GM18519 (cell line): ENCODE measurements at regions not wholly inside any gene's neighbourhood (a gene's known extent, or its start where the extent isn't known, plus 50 kb on each side); places are given as distances from the start of the nearest gene placed in this dataset.
"Not testable (repeated sequence)": the region's sequence is repeated elsewhere in the genome, so short reads cannot be mapped to it uniquely, and the experiment has no call there.

Experiments
- ATAC-seq: cut with Tn5 transposase; IDR thresholded peaks from one replicate; pipeline ENCODE4 v1.9.1; 2021; ENCODE audit warnings: mild to moderate bottlenecking, moderate library complexity; ENCODE audit not compliant: unreplicated experiment, low FRiP score

- ATAC-seq, result no peak
Measured at GRCh38 chr7:108627476-108628051, 57.9 kb downstream of the DNAJB9 start.

- ATAC-seq, result no peak
Measured at GRCh38 chr7:108628678-108629077, 59.0 kb downstream of the DNAJB9 start.

DNA sequence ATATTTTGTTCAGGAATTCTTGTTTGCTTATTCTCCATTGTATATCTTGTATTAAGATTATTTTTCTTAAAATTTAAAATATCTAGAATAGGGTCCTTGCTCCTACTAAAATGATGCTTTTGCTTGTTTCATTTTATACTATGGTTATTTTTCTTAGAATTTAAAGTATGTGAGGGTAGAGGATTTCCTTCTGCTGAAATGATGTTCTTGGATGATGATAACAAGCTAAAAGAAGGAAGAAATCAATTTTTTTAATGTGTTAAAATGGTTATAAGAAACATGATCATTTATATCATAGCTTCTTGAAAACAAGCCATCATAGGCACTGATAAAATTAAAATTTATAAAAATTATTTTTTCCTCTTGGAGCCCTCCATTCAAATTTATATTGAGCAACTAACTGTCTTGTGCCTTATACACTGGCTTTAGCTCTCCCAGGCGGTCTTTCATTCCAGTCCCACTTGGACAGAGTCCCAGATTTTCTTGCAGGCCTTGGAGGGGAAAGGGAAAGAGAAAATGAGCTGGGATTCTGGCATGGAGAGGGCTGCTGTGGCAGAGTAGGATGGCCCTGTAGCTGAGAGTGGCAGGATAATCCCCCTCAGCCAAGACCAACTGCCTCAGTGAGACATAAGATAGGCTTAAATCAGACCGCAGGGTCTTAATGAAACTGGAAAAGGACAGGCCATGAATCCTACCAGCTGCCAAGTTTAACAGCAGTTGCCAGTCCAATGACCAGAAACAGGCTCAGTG, 60.2 kb downstream of the DNAJB9 start:
- no peak for ATAC-seq

DNA sequence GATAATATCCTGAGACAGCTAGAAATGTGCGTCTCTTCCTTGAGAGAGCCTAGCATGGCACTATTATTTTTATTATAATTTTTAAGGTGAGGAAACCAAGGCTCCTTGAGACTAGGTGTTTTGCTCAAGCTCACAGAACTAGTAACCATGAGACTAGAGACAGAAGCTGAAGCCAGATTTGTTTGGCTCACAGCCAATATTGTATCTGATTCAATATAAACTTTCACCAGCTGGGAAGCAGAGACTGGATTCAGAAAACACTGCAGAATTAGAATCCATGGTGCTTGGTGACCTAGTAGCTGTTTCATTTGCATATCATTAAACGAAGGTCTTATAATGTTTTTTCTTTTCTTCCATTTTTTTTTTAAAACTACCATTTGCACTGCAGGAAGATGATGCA, 64.4 kb downstream of the DNAJB9 start:
- no peak for ATAC-seq

DNA sequence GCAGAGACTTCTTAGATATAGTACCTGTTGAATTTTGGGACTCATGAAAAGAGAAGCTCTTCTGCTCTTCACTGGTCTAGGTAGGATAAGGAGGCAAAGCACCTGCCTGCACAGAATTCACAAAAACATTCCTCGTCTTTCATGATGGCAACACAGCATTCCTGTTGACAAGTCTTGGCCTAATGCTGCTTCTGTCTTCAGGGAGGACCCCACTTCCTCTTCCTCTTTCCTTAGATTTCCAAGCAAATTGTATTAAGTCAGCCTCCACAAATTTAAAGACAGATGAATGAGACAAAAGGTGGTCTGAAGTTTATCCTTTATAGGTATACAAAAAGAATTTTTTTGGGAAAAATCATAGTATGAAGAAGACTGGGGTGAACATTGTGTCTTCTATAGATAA, 64.9 kb downstream of the DNAJB9 start:
- no peak for ATAC-seq

DNA sequence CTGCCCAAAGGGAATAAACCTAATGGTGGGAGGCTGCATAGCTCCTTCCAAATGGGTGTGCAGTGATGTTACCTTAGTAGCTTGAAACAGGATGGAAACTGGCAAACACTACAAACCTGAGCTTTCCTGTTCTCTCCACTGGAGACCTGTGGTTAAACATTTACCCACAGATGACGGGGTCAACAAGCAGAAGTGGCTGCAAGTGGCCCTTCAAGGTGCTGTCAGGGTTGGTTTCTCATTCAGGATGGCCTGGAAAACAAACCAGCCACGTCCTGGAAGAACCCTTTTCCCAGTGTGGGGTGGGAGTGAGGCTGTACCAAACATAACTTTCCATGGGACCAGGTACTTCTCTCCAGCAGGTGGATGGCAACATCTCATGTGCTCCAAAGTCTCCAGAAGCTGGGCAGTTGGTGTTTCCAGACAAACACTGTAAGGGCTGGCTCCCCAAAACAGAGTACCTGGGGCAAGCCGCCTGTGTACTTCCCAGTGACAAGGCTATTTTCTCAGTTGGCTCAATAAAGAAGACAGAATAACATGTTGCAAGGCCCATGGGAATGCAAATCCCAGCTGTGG, 67.5 kb downstream of the DNAJB9 start:
- no peak for ATAC-seq

DNA sequence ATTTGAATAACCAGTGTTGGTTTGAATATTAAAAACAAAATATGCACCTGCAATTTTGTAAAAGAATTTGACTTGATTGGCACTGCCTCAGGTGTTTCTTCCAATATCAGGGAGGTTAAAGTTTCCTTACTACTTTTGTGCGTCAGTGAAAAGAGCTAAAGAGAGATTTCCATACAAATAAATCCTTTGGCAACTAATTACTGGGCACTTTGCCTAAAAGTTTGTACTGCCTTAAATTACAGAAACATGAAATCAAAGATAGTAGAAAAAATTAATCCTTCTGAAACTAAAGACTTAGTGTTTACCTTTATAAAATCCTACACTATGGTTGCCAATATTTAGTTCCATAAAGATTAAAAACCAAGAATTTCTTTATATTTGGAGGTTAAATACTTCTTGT, 72.5 kb downstream of the DNAJB9 start:
- ATAC-seq, result no peak

GRCh38 chr7:108643136-108643535, 73.5 kb downstream of the DNAJB9 start:
- ATAC-seq, result no peak

GRCh38 chr7:108648989-108649388, 79.3 kb downstream of the DNAJB9 start:
- ATAC-seq, result no peak

DNA sequence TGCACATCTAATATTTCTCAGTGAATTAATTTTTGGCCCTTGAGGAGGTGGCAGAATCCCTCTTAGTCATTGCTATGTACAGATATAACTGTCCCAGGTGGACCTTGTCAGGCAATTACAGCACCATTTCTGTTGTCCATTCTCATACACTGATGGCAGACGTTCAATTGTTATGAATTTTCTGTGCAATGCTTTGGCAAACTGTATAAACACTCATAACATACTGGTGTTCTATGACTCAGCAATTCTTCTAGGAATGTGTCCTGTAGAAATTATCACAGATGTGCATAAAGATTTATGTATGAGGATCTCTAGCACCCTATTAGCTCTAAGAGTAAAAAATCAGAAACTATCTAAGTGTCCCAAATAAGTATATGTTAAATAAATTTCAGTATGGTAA, 80.8 kb downstream of the DNAJB9 start:
- no peak for ATAC-seq

DNA sequence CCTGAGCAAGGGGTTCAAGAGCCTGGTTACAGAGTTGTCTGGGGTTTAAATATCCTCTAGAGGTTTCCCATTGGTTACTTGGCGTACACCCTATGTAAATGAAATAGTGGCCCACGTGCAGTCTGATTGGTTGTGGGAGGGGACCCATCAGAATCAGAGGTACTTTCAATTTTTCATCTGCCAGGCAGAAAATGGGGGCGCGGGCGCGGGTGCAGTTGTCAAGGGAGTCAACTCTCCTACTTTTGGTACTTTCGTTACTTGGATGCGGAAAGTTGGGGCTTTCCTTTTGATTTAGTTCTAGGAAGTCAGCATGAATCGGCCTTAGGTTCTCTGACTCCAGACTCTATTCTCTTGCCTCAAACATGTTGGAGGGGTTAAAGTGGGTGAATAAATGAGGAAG, 83.2 kb downstream of the DNAJB9 start:
- no peak for ATAC-seq

GRCh38 chr7:108653526-108653925, 83.9 kb downstream of the DNAJB9 start:
- no peak for ATAC-seq

DNA sequence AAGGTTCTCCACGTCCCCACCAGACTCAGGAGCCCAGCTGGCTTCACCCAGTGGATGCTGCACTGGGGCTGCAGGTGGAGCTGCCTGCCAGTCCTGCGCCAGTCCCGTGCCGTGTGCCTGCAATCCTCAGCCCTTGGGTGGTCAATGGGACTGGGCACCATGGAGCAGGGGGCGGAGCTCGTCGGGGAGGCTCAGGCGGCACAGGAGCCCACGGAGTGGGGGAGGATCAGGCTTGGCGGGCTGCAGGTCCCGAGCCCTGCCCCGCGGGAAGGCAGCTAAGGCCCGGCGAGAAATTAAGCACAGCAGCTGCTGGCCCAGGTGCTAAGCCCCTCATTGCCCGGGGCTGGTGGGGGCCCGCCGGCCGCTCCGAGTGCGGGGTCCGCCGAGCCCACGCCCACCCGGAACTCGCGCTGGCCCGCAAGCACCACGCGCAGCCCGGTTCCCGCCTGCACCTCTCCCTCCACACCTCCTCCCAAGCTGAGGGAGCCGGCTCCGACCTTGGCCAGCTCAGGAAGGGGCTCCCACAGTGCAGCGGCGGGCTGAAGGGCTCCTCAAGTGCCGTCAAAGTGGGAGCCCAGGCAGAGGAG, 87.6 kb downstream of the DNAJB9 start:
- ATAC-seq, result not testable (repeated sequence)

GRCh38 chr7:108659261-108659660, 89.6 kb downstream of the DNAJB9 start:
- no peak for ATAC-seq

GRCh38 chr7:108659867-108660266, 90.2 kb downstream of the DNAJB9 start:
- ATAC-seq, result no peak

GRCh38 chr7:108660465-108660864, 90.8 kb downstream of the DNAJB9 start:
- no peak for ATAC-seq

GRCh38 chr7:108662783-108663362, 93.2 kb downstream of the DNAJB9 start:
- no peak for ATAC-seq

DNA sequence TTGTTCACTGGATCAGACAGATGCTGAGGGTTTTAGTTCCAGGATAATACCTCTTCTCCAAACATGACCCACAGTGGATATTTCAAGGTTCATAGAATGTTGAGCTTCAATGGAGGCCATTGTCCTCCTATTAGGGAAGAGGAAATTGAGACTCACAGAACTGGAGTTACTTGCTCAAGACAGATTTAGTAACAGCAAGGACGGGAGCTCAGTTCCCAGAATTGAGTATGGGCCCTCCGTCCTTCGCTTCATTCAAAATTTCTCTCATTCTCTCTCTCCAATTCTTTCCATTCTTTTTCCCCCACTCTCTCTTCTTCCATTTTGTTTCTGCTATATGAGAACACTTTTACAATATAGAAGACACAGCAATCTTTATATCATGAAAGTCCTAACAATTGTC, 94.0 kb downstream of the DNAJB9 start:
- ATAC-seq, result no peak

GRCh38 chr7:108667216-108667615, 97.5 kb downstream of the DNAJB9 start:
- no peak for ATAC-seq

GRCh38 chr7:108669958-108670357, 100.3 kb downstream of the DNAJB9 start:
- ATAC-seq, result no peak

DNA sequence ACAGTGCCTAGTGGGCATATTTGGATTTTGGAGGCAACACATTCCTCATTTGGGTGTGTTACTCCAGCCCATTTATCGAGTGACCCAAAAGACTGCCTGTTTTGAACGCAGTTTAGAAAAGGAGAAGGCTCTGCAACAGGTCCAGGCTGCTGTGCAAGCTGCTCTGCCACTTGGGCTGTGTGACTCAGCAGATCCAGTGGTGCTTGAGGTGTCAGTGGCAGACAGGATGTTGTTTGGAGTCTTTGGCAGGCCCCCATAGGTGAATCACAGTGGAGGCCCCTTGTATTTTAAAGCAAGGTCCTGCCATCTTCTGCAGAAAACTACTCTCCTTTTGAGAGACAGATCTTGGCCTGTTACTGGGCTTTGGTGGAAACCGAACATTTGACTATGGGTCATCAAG, 104.0 kb downstream of the DNAJB9 start:
- ATAC-seq, result not testable (repeated sequence)
